Nephron (organoid): ENCODE measurements at regions not wholly inside any gene's neighbourhood (a gene's known extent, or its start where the extent isn't known, plus 50 kb on each side); places are given as distances from the start of the nearest gene placed in this dataset.

ENCODE experiments used
- H3K27ac Mint-ChIP-seq, 3 experiments: 2 replicates each; pipeline ENCODE4 v1.8.0; 2020; ENCODE audit warnings: mixed read lengths in 3 of 3, mild to moderate bottlenecking in 2 of 3, moderate library complexity in 1 of 3
- H3K27me3 Mint-ChIP-seq: 2 replicates; pipeline ENCODE4 v1.8.0; 2021; ENCODE audit warnings: low read depth, mild to moderate bottlenecking, moderate library complexity, mixed read lengths
- H3K36me3 Mint-ChIP-seq: 2 replicates; pipeline ENCODE4 v1.8.0; 2020; ENCODE audit warnings: low read depth, mixed read lengths
- H3K4me1 Mint-ChIP-seq: 2 replicates; pipeline ENCODE4 v1.8.0; 2020; ENCODE audit warnings: mixed read lengths
- H3K4me3 Mint-ChIP-seq, 3 experiments: 2 replicates each; pipeline ENCODE4 v1.8.0; 2020; ENCODE audit warnings: mild to moderate bottlenecking in 3 of 3, mixed read lengths in 3 of 3, moderate library complexity in 2 of 3
- H3K9me3 Mint-ChIP-seq: 2 replicates; pipeline ENCODE4 v1.8.0; 2020; ENCODE audit warnings: mixed read lengths
- CTCF ChIP-seq, 3 experiments: fragments of 200-600 bp; sonication (generic); IDR thresholded peaks; one replicate each; pipeline ENCODE4 v1.5.0; 2021; ENCODE audit warnings: antibody characterized with exemption in 3 of 3; ENCODE audit not compliant: unreplicated experiment in 3 of 3

- Mint-ChIP-seq H3K4me3 (no peak overlapping the region), H3K36me3 (peaks cover 5% of the 10 kb centered on the region), H3K27ac (no peak overlapping the region), H3K4me1 (peaks cover 20% of the 10 kb centered on the region), H3K27me3 (peaks cover 10% of the 10 kb centered on the region), H3K9me3 (peaks cover 5% of the 10 kb centered on the region)
- no peak for TF ChIP-seq CTCF (IDR thresholded peaks at IDR 0.05; ENCODE audit: unreplicated experiment in 3 of 3)
Measured at GRCh38 chr7:130897515-130898419, 163.8 kb upstream of the KLF14 start.

GRCh38 chr7:130899071-130899560, 165.1 kb upstream of the KLF14 start:
- Mint-ChIP-seq H3K4me3 (peak overlapping the region in 1 of 3 experiments; percentile 14), H3K4me1 (peaks cover 20% of the 10 kb centered on the region), H3K36me3 (peaks cover 5% of the 10 kb centered on the region), H3K27ac (peak overlapping the region in 2 of 3 experiments; percentile 74 to 83), H3K27me3 (peaks cover 10% of the 10 kb centered on the region), H3K9me3 (peaks cover 5% of the 10 kb centered on the region)
- TF ChIP-seq CTCF (IDR thresholded peaks at IDR 0.05; ENCODE audit: unreplicated experiment in 3 of 3): no peak

- Mint-ChIP-seq H3K4me1 (peaks cover 20% of the 10 kb centered on the region), H3K36me3 (peaks cover 5% of the 10 kb centered on the region), H3K4me3 (peak overlapping the region in 1 of 3 experiments; percentile 22), H3K27ac (peak overlapping the region; percentile 74 to 83 (median 80)), H3K27me3 (peaks cover 10% of the 10 kb centered on the region), H3K9me3 (peaks cover 5% of the 10 kb centered on the region)
- TF ChIP-seq CTCF (IDR thresholded peaks at IDR 0.05; ENCODE audit: unreplicated experiment in 3 of 3): no peak
Measured at GRCh38 chr7:130899638-130900401, 165.8 kb upstream of the KLF14 start.

- no peak for TF ChIP-seq CTCF (IDR thresholded peaks at IDR 0.05; ENCODE audit: unreplicated experiment in 3 of 3)
- H3K4me3 Mint-ChIP-seq: no peak overlapping the region
Measured at GRCh38 chr7:130900471-130901076, 166.6 kb upstream of the KLF14 start.

GRCh38 chr7:130901209-130901783, 167.3 kb upstream of the KLF14 start:
- Mint-ChIP-seq H3K36me3 (peaks cover 5% of the 10 kb centered on the region), H3K4me3 (peak overlapping the region; percentile 2 to 31 (median 27)), H3K27ac (peak overlapping the region; percentile 54 to 73 (median 66)), H3K27me3 (peaks cover 10% of the 10 kb centered on the region), H3K9me3 (peaks cover 5% of the 10 kb centered on the region), H3K4me1 (peaks cover 20% of the 10 kb centered on the region)
- TF ChIP-seq CTCF (IDR thresholded peaks at IDR 0.05; ENCODE audit: unreplicated experiment in 3 of 3): no peak

More at GRCh38 chr7:130900471-130901076, 166.6 kb upstream of the KLF14 start:
- Mint-ChIP-seq H3K36me3 (peaks cover 5% of the 10 kb centered on the region), H3K4me1 (peaks cover 20% of the 10 kb centered on the region), H3K27ac (peak overlapping the region in 2 of 3 experiments; percentile 54 to 66), H3K9me3 (peaks cover 5% of the 10 kb centered on the region), H3K27me3 (peaks cover 10% of the 10 kb centered on the region)
